Neural progenitor cell (in vitro differentiated cells): ENCODE measurements at regions not wholly inside any gene's neighbourhood (a gene's known extent, or its start where the extent isn't known, plus 50 kb on each side); places are given as distances from the start of the nearest gene placed in this dataset.

Experiments
- EZH2 ChIP-seq: fragments of 200-600 bp; sonication (generic); IDR thresholded peaks from 2 replicates; pipeline ENCODE4 v1.6.1; 2017; ENCODE audit warnings: antibody characterized with exemption, mild to moderate bottlenecking, moderate library complexity
- EZH2phosphoT487 ChIP-seq: fragments of 200-600 bp; sonication (generic); IDR thresholded peaks from 2 replicates; pipeline ENCODE4 v1.6.1; 2017; ENCODE audit warnings: antibody characterized with exemption
- TF ChIP-seq, protein P1 (sequence below): fragments of 200-600 bp; sonication (generic); IDR thresholded peaks from 2 replicates; pipeline ENCODE4 v1.5.1; 2017; ENCODE audit warnings: antibody characterized with exemption, mild to moderate bottlenecking

DNA sequence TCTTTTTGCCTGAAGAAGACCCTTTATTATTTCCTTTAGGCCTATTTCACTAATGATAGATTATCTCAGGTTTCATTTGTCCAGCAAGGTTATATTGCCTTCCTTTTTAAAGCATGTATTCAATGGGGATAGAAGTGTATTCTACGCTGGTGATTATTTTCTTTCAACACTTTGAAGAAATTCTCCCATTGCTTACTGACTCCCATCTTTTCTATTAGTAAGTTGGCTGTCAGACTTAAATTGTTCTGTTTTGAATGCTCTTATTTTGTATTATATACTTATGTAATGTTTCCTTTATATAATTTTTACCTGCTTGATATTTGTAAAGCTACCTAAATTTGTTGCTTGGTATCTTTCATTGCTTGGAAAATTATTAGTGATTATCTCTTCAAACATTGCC is 445.1 kb upstream of the RASGRP1 start:
- TF ChIP-seq, protein P1, sequence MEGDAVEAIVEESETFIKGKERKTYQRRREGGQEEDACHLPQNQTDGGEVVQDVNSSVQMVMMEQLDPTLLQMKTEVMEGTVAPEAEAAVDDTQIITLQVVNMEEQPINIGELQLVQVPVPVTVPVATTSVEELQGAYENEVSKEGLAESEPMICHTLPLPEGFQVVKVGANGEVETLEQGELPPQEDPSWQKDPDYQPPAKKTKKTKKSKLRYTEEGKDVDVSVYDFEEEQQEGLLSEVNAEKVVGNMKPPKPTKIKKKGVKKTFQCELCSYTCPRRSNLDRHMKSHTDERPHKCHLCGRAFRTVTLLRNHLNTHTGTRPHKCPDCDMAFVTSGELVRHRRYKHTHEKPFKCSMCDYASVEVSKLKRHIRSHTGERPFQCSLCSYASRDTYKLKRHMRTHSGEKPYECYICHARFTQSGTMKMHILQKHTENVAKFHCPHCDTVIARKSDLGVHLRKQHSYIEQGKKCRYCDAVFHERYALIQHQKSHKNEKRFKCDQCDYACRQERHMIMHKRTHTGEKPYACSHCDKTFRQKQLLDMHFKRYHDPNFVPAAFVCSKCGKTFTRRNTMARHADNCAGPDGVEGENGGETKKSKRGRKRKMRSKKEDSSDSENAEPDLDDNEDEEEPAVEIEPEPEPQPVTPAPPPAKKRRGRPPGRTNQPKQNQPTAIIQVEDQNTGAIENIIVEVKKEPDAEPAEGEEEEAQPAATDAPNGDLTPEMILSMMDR = no peak
- TF ChIP-seq EZH2phosphoT487 (no peak), EZH2 (no peak)
